Skeletal muscle tissue (tissue), 3 donors: ENCODE measurements at regions not wholly inside any gene's neighbourhood (a gene's known extent, or its start where the extent isn't known, plus 50 kb on each side); places are given as distances from the start of the nearest gene placed in this dataset.
"Not testable (repeated sequence)": the region's sequence is repeated elsewhere in the genome, so short reads cannot be mapped to it uniquely, and the experiment has no call there.

Experiments used
- H3K27ac ChIP-seq: one replicate; pipeline ENCODE4 v1.7.0; 2013; ENCODE audit warnings: mild to moderate bottlenecking, low read depth, low read length, inconsistent platforms
- H3K27me3 ChIP-seq, 3 donors: one replicate each; pipeline ENCODE4 v1.7.0; 2013; ENCODE audit warnings: low read length in 3 of 3; ENCODE audit not compliant: control insufficient read depth in 3 of 3, insufficient read depth in 3 of 3
- H3K36me3 ChIP-seq, 3 donors: one replicate each; pipeline ENCODE4 v1.7.0; 2013; ENCODE audit warnings: low read length in 3 of 3; ENCODE audit not compliant: control insufficient read depth in 3 of 3, insufficient read depth in 3 of 3
- H3K4me1 ChIP-seq, 3 donors: one replicate each; pipeline ENCODE4 v1.7.0; 2013; ENCODE audit warnings: low read length in 3 of 3, mild to moderate bottlenecking in 3 of 3; ENCODE audit not compliant: control insufficient read depth in 3 of 3, insufficient read depth in 3 of 3
- H3K4me3 ChIP-seq, 3 donors: one replicate each; pipeline ENCODE4 v1.7.0; 2013; ENCODE audit warnings: low read length in 3 of 3
- H3K9ac ChIP-seq, 3 donors: one replicate each; pipeline ENCODE4 v1.7.0; 2013; ENCODE audit warnings: low read length in 3 of 3, mild to moderate bottlenecking in 3 of 3, moderate library complexity in 2 of 3, low read depth in 1 of 3
- H3K9me3 ChIP-seq, 3 donors: one replicate each; pipeline ENCODE4 v1.7.0; 2013; ENCODE audit warnings: low read length in 3 of 3; ENCODE audit not compliant: control insufficient read depth in 3 of 3
- donor health status: Osteomylitis.

- no peaks in the 10 kb centered on the region for H3K36me3 ChIP-seq
- no peaks in the 10 kb centered on the region for H3K27me3 ChIP-seq
- no peak overlapping the region for H3K9ac ChIP-seq
- no peaks in the 10 kb centered on the region for H3K4me1 ChIP-seq
- no peaks in the 10 kb centered on the region for H3K9me3 ChIP-seq
- H3K27ac ChIP-seq: no peak overlapping the region
- no peak overlapping the region for H3K4me3 ChIP-seq
These were observed 285.2 kb downstream of the PTGER3 start for GRCh38 chr1:70762386-70762785.

DNA sequence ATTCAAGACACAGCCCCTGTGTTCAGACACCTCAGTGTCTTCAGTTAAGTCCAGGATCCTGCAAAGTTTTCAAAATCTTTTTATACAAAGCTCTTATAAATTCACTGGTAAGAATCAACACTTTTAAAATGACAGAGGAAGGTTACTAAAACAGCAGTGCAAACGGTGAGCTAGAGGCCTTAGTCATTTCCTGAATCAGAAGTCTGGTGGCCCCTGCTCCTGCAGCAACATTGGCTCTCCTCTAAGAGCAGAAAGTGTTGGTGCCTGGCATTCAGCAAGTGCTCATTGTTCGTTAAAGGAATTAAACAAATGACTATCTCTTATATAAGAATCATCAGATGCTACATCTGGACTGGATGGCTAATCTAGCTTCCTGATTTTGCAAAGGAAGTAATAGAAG lies 282.9 kb downstream of the PTGER3 start:
- no peaks in the 10 kb centered on the region for H3K9me3 ChIP-seq
- H3K4me1 ChIP-seq: no peaks in the 10 kb centered on the region
- no peaks in the 10 kb centered on the region for H3K27me3 ChIP-seq
- H3K36me3 ChIP-seq: no peaks in the 10 kb centered on the region
- H3K9ac ChIP-seq: no peak overlapping the region
- H3K27ac ChIP-seq: no peak overlapping the region
- H3K4me3 ChIP-seq: no peak overlapping the region

DNA sequence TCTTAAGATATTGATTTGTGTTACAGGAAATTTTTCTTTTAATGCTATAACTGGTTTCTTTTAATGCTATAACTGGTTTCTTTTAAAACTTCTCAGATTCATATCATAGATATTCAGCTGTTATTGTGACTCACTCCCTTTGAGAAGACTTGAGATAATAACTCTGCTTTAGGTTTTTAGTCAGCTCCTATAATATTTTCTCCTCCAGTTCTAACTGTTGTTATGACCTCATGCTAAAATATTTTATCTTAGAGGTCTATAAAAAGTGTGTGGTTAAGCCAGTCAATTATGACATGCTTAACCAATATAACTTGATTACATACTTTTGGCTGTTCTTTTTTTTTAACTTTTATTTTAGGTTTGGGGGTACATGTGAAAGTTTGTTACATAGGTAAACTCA lies 280.2 kb downstream of the PTGER3 start:
- H3K9ac ChIP-seq: no peak overlapping the region
- no peak overlapping the region for H3K27ac ChIP-seq
- no peaks in the 10 kb centered on the region for H3K4me1 ChIP-seq
- no peak overlapping the region for H3K4me3 ChIP-seq
- H3K36me3 ChIP-seq: no peaks in the 10 kb centered on the region
- no peaks in the 10 kb centered on the region for H3K27me3 ChIP-seq
- H3K9me3 ChIP-seq: peaks cover 0 to 4% (median 0%) of the 10 kb centered on the region in 3 donors

DNA sequence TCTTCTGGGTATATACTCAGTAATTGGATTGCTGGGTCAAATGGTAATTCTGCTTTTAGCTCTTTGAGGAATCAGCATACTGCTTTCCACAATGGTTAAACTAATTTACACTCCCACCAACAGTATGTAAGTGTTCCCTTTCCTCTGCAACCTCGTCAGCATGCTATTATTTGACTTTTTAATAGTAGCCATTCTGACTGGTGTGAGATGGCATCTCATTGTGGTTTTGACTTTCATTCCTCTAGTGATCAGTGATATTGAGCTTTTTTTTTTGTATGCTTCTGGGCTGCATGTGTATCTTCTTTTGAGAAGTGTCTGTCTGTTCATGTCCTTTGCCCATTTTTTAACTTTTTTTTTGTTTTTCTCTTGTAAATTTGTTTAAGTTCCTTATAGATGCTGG lies 279.4 kb downstream of the PTGER3 start:
- no peak overlapping the region for H3K4me3 ChIP-seq
- H3K27me3 ChIP-seq: no peaks in the 10 kb centered on the region
- H3K27ac ChIP-seq: no peak overlapping the region

DNA sequence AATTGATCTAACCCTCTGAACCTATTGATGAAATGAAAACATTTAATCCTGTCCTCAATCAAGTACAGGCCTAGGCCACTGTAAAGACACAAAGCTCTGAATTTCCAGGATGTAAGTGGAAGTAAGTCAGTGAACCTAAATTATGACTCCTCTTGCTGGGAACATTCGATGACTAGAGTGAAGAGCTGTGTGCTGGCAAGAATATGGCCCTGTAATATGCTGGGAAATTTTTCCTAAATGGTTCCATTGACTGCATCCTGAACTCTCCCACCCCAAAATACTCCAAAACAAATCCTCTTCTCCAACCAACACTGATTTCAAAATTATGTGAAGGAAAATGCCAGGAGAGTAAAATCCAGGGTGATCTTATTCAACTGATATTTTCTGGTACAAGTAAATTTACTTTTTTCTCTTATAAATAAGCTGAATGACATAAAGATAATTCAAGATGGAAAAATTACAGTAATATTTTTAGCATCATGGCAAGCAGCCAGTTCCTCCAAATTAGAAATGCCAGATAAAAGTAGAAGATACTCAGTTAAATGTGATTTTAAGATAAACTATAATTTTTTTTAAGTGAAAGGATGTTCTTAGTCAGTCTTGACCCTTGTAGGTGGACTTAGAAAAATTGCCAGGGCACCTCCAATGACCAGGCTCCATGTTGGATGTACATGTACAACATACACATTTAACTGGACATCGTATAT lies 269.4 kb downstream of the PTGER3 start:
- no peaks in the 10 kb centered on the region for H3K4me1 ChIP-seq

More for the DNA sequence above, 279.4 kb downstream of the PTGER3 start:
- H3K4me1 ChIP-seq: no peaks in the 10 kb centered on the region
- H3K9me3 ChIP-seq: peaks cover 0 to 4% (median 0%) of the 10 kb centered on the region in 3 donors
- no peaks in the 10 kb centered on the region for H3K36me3 ChIP-seq
- H3K9ac ChIP-seq: no peak overlapping the region

GRCh38 chr1:70778934-70779333 lies 268.7 kb downstream of the PTGER3 start:
- Histone ChIP-seq H3K36me3 (no peaks in the 10 kb centered on the region), H3K9ac (no peak overlapping the region), H3K27ac (no peak overlapping the region), H3K4me1 (no peaks in the 10 kb centered on the region), H3K4me3 (no peak overlapping the region), H3K27me3 (no peaks in the 10 kb centered on the region), H3K9me3 (no peaks in the 10 kb centered on the region)

More for the DNA sequence above, 269.4 kb downstream of the PTGER3 start:
- Histone ChIP-seq H3K27me3 (no peaks in the 10 kb centered on the region), H3K9ac (no peak overlapping the region), H3K36me3 (no peaks in the 10 kb centered on the region), H3K4me3 (no peak overlapping the region), H3K27ac (no peak overlapping the region), H3K9me3 (no peaks in the 10 kb centered on the region)

- H3K27me3 ChIP-seq: no peaks in the 10 kb centered on the region
- H3K9ac ChIP-seq: no peak overlapping the region
- no peaks in the 10 kb centered on the region for H3K4me1 ChIP-seq
- H3K4me3 ChIP-seq: no peak overlapping the region
- H3K9me3 ChIP-seq: no peaks in the 10 kb centered on the region
- H3K27ac ChIP-seq: no peak overlapping the region
- no peaks in the 10 kb centered on the region for H3K36me3 ChIP-seq
These were observed 268.0 kb downstream of the PTGER3 start for GRCh38 chr1:70779571-70779970.

GRCh38 chr1:70785287-70785686 lies 262.3 kb downstream of the PTGER3 start:
- Histone ChIP-seq H3K4me1 (no peaks in the 10 kb centered on the region), H3K9ac (no peak overlapping the region), H3K4me3 (no peak overlapping the region), H3K27me3 (no peaks in the 10 kb centered on the region), H3K27ac (no peak overlapping the region), H3K9me3 (no peaks in the 10 kb centered on the region), H3K36me3 (no peaks in the 10 kb centered on the region)

GRCh38 chr1:70790232-70790923 lies 257.2 kb downstream of the PTGER3 start:
- no peaks in the 10 kb centered on the region for H3K27me3 ChIP-seq
- no peak overlapping the region for H3K4me3 ChIP-seq
- H3K9me3 ChIP-seq: no peaks in the 10 kb centered on the region
- no peak overlapping the region for H3K9ac ChIP-seq
- H3K36me3 ChIP-seq: no peaks in the 10 kb centered on the region
- H3K4me1 ChIP-seq: no peaks in the 10 kb centered on the region
- H3K27ac ChIP-seq: no peak overlapping the region

DNA sequence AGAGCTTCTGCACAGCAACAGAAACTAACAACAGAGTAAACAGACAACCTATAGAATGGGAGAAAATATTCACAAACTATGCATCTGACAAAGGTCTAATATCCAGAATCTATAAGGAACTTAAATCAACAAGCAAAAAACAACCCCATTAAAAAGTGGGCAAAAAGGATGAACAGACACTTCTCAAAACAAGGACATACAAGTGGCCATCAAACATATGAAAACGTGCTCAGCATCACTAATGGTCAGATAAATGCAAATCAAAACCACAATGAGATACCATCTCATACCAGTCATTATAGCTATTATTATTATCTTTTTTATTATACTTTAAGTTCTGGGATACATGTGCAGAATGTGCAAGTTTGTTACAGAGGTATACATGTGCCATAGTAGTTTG lies 252.6 kb downstream of the PTGER3 start:
- H3K36me3 ChIP-seq, H3K4me1 ChIP-seq, H3K27me3 ChIP-seq, H3K4me3 ChIP-seq, H3K27ac ChIP-seq, H3K9ac ChIP-seq, H3K9me3 ChIP-seq: not testable (repeated sequence)
